Stimulated activated naive CD8-positive, alpha-beta T cell treated with anti-CD3 and anti-CD28 coated beads, Interleukin-15, Interleukin-2, amounts not matched to agents 100 U/mL and 50 U/mL, for 24 hours (primary cell): ENCODE measurements at regions not wholly inside any gene's neighbourhood (a gene's known extent, or its start where the extent isn't known, plus 50 kb on each side); places are given as distances from the start of the nearest gene placed in this dataset.

Source experiments
- ATAC-seq: fragments of 150-1000 bp; cut with Tn5 transposase; one replicate; pipeline ENCODE4 v1.10.0; 2021
- DNase-seq: peaks from one replicate; pipeline ENCODE4 v3.0.0; 2021

GRCh38 chr11:90414221-90414620, 191.4 kb upstream of the CHORDC1 start:
- DNase-seq (no peak), ATAC-seq (no peak)

DNA sequence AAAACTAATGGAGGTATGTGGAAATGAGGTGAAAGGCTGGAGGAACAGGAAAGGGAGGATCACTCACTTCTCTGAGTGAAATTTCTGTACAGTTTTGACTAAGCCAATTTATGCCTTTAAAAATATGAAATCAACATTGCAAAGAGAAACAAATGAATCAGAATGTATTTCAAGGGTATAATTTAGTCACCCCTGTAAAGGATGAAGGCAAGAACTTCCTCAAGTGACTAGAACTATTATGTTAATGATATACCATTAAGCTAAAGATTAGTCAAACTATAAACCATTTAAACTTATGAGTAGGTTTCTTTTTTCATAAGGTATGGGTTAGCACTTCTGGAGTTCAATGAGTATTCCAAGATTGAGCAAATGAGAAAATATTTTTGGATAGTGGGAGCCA, 184.5 kb upstream of the CHORDC1 start:
- DNase-seq (no peak), ATAC-seq (no peak)

DNA sequence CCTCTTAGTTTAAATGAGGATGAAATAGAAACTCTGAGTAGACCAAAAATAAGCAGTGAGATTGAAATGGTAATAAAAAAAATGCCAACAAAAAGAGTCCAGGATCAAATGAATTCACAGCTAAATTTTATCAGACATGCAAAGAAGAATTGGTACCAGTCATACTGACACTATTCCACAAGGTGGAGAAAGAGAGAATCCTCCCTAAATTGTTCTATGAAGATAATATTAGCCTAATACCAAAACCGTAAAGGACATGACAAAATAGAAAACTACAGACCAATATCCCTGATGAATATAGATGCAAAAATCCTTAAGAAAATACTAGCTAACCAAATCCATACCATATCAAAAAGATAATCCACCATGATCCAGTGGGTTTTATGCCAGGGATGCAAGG, 169.8 kb upstream of the CHORDC1 start:
- no peak for ATAC-seq
- no peak for DNase-seq

GRCh38 chr11:90391756-90392155, 168.9 kb upstream of the CHORDC1 start:
- no peak for ATAC-seq
- no peak for DNase-seq

- ATAC-seq, result no peak
- DNase-seq, result no peak
Measured at GRCh38 chr11:90380206-90380605, 157.4 kb upstream of the CHORDC1 start.

GRCh38 chr11:90373971-90374370, 151.1 kb upstream of the CHORDC1 start:
- DNase-seq (no peak), ATAC-seq (no peak)

- ATAC-seq, result no peak
- DNase-seq, result no peak
Measured at GRCh38 chr11:90364527-90364926, 141.7 kb upstream of the CHORDC1 start.

- no peak for ATAC-seq
- no peak for DNase-seq
Measured at GRCh38 chr11:90363739-90364138, 140.9 kb upstream of the CHORDC1 start.

- ATAC-seq (no peak), DNase-seq (no peak)
Measured at GRCh38 chr11:90355200-90355599, 132.4 kb upstream of the CHORDC1 start.

DNA sequence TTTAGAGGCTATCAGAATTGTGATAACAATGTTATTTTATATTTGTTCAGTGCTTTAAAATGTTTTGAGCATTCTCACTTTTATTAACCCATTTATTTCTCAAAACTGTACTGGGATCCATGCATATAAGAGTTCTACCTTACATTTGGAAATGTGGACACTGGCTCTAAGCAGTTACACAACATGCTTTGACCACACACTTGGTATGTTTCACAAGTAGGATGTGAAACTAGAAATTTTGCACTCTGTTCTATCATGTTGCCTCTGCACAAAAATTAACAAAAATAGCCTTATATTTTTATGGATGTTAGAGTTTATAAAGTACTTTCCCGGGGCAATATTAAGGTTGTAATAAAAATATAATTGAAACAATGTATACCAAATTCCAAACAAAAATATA, 126.9 kb upstream of the CHORDC1 start:
- ATAC-seq (no peak), DNase-seq (no peak)

- ATAC-seq, result no peak
- no peak for DNase-seq
Measured at GRCh38 chr11:90344546-90344945, 121.7 kb upstream of the CHORDC1 start.

DNA sequence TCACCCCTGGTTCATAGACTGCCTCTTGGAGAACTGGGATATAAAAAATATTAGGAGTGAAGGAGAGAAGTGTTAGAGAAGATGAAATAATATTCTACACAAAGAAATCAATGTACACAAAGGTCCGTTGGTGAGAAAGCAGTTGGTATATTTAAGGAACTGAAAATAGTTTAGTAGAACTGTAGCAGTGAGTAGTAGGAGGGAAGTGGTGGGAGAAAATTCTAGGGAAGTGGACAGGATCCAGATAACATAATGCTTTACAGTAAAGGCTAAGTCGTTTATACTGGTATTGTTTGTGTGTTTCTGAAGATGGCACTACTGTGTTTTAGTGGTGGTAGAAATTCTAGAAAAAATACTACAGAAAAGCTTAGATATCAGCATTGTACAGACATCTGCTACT, 120.8 kb upstream of the CHORDC1 start:
- ATAC-seq (no peak), DNase-seq (no peak)

DNA sequence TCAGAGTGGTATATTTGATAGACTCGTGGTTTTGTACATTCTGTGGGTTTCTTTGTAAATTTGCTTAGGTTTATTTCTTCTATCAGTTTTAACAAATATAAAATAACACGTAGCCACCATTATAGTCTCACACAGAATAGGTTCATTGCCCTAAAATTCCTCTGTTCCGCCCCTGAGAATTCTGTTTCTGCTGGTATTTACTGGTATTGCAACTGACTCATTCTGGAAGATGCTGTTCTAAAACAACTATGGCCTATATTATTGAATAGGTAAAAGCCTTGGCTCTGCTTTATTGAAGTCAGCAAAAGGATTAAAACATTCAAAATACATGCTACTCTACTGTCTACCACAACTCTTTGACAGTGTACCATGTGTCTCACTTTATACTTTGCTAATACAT, 119.1 kb upstream of the CHORDC1 start:
- DNase-seq, result no peak
- no peak for ATAC-seq

GRCh38 chr11:90332415-90332814, 109.6 kb upstream of the CHORDC1 start:
- ATAC-seq (no peak), DNase-seq (no peak)

DNA sequence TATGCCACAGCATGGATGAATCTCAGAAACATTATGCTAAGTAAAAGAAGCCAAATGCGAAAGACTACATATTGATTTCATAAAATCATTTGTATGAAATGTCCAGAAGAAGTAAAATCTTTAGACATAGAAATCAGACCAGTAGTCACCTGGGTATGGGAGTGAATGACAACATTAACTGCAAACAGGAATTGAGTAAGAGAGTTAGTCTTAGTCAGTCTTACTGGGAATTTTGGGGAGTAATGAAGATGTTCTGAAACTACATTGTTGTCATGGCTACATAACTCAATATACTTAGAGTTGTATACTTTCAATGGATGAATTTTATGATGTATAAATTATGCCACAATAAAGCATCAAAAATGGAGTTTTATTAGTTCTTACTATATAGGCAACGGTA, 107.8 kb upstream of the CHORDC1 start:
- no peak for DNase-seq

GRCh38 chr11:90329043-90329442, 106.2 kb upstream of the CHORDC1 start:
- no peak for ATAC-seq
- DNase-seq, result no peak

More for the DNA sequence above, 107.8 kb upstream of the CHORDC1 start:
- ATAC-seq, result no peak

DNA sequence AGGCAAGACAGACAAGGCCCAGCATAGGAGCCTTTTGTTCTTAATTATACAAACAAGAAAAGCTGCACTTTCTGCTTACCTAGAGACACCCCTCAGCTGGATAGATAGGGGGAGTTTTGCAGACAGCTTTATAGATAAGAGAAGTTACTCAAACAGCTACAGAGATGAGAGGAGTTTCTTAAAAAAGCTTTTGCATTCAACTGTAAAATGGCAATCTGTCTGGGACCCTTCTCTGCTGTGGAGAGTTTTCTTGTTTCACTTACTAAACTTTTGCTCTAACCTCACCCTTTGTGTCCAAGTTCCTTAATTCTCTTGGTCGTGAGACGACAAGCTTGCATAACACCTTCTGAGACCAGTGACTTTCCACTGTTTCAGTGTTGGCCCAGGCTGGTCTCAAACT, 103.8 kb upstream of the CHORDC1 start:
- DNase-seq (no peak), ATAC-seq (no peak)

GRCh38 chr11:90323289-90323688, 100.4 kb upstream of the CHORDC1 start:
- DNase-seq, result no peak
- ATAC-seq, result no peak

- ATAC-seq (no peak), DNase-seq (no peak)
Measured at GRCh38 chr11:90321018-90321417, 98.2 kb upstream of the CHORDC1 start.

DNA sequence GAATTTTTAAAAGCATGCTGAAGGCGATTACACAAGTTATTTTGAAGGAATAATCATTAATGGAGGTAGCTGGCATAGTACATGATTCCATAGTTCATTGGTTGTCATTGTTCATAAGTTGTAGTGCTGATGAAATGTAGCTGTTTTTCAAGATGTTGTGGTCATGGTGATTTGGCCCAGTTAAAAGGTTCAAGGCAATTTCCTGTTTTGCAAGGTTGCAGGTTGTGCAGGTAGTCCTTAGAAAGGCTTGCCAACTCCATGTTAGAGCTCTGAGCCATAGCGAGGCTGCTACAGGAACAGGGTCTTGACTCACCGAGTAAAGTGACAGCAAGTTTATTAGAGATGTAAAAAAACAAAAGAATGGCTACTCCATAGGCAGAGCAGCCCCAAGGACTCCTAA, 95.8 kb upstream of the CHORDC1 start:
- ATAC-seq (no peak), DNase-seq (no peak)

DNA sequence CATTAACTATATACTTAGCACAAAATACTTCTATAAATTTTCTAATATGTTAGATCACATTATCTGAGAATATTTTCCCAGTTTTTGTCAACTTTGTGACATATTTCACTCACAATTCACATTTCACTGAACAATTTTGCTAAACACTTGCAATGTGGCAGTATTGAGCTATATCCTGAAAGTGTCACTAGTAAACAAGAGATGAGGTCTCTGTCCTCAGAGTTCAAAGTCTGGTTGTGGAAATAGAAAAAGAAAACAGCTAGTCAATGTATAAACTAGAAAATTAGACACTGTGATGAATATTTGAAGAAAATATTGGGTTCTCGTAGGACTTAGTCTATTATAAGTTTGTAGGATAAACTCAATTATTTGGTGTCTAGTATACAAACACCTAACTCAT, 87.4 kb upstream of the CHORDC1 start:
- no peak for DNase-seq
- no peak for ATAC-seq

GRCh38 chr11:90309693-90310092, 86.8 kb upstream of the CHORDC1 start:
- DNase-seq (no peak), ATAC-seq (no peak)

DNA sequence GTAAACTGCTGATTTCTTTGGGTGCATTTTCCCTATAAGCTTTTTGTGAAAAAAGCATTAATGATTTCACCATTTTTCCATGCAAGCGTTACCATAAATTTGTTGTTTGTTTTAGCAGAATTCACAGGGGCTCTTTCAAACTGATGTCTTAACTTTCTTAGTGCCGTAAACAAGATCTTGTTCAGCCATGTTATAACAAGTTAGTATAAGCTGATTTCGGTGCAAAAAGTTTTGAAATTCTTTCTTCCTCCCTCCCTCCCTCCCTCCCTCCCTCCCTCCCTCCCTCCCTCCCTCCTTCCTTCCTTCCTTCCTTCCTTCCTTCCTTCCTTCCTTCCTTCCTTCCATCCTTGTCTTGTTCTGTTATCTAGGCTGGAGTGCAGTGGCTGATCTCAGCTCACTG, 71.7 kb upstream of the CHORDC1 start:
- DNase-seq (no peak), ATAC-seq (no peak)

- DNase-seq (no peak), ATAC-seq (no peak)
Measured at GRCh38 chr11:90294091-90294490, 71.2 kb upstream of the CHORDC1 start.

- ATAC-seq (no peak), DNase-seq (no peak)
Measured at GRCh38 chr11:90288212-90288821, 65.5 kb upstream of the CHORDC1 start.
